Inferior parietal cortex (tissue), 1 donor: ENCODE measurements at regions not wholly inside any gene's neighbourhood (a gene's known extent, or its start where the extent isn't known, plus 50 kb on each side); places are given as distances from the start of the nearest gene placed in this dataset.
"Not testable (repeated sequence)": the region's sequence is repeated elsewhere in the genome, so short reads cannot be mapped to it uniquely, and the experiment has no call there.

Source experiments
- DNase-seq: peaks from one replicate; pipeline ENCODE4 v3.0.0-alpha.2; 2016; ENCODE audit errors: extremely low spot score

DNA sequence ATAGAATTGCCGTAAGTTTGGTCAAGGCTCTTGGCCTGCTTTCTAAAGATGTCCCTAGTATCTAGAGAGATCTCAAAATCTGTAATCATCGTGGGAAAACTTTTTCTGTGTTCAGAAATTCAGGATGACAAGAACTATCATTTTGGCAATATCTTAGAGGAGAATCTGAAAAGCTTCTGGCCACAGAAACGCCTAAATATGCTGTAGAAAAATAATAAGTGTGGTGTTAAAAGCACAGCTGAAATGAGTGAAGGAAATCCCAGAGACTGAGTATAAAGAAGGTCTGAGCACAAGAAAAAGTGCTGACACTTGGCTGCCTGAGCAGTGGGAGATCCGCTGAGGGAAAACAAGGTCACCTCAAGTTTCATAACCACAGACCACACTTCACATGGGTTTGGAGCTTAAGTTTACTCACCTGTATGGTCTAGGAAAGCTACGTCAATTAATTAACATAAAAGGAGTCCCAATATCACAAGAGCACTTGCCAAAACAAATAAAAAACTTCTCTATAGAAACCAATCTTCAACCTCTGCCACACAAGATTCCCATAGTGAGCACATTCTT lies 235.2 kb upstream of the IRF2BP2 start:
- DNase-seq, result no peak

DNA sequence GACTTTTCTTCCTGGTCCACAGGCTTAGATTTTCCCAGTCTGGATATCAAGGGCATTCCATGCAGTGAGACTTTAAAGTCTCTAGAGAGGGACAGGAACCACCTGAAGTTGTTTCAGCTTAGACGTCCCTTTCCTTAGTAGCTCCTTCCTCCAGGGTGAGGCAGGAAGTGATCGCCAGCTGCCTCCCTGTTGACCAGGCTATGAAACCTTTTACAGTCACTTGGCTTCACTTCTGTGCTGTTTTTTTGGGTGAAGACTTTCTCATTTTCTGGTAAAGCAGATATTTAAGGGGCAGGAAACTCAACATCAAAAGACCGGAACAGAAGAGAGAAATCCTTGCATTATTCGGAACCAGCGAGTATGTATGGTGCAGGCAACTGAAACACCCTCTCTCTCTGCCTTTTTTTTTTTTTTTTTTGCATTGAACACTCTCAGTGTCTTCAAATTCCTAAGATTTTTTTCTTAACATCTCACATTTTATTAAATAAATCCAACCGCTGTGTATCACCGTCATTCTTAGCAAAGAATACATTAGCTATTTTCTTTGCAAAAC lies 234.6 kb upstream of the IRF2BP2 start:
- DNase-seq, result no peak

DNA sequence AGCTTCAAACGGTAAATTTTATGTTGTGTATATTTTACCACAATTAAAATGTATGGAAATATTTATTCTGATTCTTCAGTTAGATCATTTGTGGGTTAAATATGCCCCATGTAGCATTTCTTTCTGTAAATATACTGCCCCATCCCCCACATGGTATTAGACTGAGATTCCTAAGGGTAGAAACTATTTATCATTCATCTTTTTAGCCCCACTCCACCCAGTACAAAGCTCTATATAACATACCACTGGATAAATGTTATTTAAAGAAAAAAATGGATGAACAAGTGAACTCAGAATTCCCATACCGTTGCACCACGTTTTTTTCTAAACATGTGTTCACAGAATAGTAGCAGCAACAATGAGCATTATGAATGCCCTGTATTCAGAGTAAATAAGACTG lies 234.0 kb upstream of the IRF2BP2 start:
- DNase-seq, result no peak

DNA sequence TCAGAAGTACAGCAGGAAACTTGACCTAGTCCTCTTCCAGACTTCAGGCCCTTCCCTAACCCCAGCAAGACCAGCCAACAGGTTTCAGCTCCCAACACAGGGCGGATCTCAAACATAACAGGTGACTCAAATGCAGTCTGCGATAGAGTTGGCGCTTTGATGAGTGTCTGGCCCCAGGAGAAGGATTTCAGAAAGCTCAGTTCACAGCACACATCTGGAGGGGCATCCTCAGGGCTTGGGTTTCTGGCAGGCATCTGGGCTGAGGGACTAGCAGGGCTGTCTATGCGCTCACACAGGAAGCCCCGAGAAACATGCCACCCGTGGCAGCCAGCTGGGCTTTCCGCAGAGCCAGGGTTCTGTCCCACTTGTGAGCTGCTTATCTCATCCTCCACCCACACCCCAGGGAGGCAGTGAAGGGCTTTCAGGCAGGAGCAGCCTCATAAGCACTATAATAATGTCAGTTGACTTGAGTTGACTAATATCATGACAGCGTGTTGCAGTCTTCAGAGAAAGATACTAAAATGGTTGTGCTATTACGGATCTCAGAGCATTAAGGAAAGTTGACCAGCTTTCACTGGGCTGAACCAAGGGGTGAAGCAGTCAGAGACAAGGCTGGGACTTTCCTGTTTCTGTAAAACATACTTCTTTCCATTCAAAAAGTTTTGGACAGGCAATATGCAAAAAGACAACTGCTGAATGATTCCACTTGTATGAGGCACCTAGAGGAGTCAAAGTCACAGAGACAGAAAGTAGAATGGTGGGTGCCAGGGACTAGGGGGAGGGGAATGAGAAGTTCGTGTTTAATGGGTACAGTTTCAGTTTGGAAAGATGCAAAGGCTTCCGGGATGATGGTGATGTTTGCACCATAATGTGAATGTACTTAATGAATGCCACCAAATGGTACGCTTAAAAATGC lies 233.0 kb upstream of the IRF2BP2 start:
- DNase-seq, result no peak

DNA sequence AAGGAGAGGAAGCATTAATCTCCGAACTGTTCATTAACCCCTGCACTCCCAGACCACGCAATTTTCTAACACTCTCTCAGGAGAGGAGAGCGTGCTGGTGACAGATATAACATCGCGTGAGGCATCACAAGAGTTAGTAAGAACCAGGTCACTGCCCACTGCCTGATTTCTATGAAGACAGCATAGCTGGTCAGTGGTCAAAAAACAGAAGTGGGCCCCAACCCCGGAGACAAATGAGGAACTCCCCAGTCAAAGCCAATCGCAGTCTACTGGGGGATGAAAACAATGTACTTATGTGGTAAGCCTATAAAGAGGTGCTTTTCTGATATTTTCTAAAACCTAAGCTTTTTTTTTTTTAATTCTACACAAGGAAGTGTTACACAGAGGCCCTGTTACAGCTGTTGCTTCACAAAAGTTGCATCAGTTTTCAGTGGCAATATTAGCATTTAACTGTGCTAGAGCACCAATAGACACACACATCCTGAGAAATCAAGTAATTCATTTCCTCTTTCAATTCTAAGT lies 231.8 kb upstream of the IRF2BP2 start:
- DNase-seq, result no peak

DNA sequence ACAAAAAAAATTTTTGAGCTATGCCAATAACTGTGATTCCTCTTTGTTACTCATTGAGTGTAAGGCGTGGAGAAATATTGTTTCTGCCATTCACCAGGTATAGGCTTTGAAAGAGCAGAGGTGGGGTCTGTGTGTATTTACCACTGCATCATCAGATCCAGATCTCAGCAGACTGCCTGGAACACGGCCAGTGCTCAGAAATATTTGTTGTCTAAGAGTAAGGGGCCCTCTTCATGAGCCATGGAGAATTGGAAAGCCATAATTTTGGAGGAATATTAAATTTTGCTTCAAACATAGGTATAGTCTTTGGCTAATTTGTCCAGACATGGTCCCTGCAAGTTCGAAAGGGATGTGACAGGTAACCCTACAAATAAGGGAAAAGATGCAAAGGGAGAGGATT lies 231.3 kb upstream of the IRF2BP2 start:
- no peak for DNase-seq

DNA sequence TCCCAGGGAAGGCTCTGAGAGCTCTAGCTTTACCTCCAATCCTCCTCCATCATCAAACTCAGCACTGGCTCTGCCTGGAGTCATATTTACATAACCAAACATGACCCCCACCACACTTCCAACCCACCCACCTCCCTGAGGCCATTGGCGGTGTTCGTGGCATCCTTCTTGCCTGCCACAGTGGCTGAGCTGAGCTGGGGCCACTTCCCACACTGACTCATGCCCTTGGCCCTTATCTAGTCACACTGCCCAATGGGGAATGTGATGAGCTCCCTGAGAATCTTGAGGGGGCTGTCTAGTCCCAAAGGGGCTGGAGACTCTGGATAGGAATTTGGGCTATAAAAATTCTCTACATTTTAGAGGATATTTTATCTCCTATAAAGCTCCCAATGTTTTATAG lies 230.9 kb upstream of the IRF2BP2 start:
- no peak for DNase-seq

DNA sequence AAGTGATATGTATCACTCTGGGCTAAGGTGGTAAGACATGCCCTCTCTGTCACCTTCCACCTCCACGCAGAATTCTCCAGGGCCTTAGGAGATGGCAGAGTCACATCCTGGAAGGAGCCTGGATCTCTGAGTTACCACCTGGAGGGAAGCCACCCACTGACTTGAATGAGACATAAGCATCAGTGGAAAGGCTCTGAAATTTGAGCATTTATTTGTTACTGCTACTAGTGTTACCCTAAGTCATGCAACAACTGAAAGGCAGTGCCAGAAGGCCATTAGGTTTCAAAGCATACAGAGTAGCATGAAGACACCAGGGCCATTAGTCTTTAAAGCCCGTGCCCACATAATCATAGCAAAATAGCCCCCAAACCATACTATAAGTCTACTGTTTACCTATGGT lies 230.3 kb upstream of the IRF2BP2 start:
- no peak for DNase-seq

DNA sequence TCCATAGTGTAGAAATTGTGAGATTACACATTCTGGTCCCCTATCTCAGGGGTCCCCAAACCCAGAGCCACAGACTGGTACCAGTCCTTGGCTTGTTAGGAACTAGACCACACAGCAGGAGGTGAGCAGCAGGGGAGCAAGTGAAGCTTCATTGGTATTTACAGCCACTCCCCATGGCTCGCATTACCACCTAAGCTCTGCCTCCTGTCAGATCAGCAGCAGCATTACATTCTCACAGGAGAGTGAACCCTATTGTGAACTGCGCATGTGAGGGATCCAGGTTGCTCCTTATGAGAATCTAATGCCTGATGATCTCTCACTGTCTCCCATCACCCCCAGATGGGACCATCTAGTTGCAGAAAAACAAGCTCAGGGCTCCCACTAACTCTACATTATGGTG lies 229.7 kb upstream of the IRF2BP2 start:
- no peak for DNase-seq

DNA sequence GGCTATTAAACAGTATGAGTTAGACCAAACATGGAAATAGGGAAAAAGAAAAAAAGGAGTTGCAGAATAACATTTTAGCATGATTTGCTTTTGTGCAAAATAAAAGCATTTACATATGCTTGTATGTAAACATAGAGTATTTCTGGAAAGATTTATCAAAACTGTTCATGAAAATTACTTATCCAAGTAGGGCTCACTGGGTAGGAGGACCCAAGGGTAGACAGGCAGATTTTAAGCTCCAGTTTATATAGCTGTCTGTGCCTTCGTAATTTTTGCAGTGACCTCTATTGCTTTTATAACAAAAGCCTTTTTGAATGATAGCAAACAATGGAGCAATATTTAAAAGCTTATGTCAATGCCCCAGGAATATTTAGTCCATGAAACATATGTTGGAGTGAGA lies 228.8 kb upstream of the IRF2BP2 start:
- no peak for DNase-seq

DNA sequence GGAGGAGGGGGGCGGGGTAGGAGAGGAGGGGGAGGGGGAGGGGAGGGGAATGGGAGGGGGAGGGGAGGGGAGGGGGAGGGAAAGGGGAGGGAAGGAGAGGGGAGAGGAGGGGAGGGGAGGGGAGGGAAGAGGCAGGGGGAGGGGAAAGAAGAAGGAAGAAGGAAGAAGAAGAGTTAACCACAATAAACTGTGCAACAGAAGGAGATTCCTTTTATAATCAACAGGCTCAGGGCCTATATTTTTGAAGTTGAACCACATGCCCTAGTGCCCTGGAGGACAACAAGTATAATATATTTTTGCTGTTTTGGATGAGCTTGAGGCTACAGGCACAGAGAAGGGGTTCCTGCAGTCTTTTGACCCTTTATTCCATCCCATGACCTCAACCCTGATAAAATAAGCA lies 228.2 kb upstream of the IRF2BP2 start:
- no peak for DNase-seq

DNA sequence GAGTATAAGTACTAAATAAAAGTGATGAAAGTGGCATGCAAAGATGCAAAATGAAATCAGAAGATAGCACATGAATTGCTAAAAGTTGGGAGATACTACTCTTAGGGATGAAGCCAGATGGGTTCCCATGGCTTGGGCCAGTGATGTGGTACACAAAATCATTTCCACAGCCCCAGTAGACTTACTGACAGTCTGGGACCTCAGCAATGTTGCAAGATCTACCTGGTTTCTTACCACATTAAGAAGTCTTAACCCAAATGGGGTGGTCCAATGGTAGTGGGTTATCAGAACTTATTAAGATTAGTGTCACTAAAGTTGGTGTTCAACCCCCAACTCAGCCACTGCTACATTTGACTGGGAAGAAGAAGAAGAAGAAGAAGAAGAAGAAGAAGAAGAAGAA lies 227.7 kb upstream of the IRF2BP2 start:
- no peak for DNase-seq

DNA sequence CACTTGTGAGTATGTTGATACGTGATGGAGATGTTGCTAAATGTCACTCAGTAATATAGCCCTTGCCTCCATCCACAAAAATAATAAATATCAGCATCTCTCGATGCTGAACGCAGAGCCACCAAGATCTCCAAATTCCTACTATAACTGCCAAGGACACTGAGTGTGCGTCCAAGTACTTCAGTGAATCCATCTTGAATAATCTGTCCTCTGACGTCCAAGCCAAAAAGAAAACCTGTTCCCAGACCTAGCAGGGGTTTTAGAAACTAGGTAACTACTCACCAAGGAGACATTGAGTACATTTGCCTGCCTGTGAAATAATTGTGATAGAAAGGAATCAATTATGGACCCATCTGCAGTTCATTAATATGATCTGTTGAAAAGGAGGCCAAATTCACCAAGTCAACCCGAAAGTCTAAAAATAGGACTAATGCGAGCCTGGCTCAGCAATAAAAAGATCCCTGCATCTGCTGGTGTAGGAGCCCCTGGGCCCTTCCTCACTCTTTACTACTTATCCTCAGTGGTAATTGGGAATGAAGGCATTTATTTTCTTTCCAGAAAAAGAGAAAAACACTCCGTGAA lies 226.9 kb upstream of the IRF2BP2 start:
- DNase-seq, result no peak

DNA sequence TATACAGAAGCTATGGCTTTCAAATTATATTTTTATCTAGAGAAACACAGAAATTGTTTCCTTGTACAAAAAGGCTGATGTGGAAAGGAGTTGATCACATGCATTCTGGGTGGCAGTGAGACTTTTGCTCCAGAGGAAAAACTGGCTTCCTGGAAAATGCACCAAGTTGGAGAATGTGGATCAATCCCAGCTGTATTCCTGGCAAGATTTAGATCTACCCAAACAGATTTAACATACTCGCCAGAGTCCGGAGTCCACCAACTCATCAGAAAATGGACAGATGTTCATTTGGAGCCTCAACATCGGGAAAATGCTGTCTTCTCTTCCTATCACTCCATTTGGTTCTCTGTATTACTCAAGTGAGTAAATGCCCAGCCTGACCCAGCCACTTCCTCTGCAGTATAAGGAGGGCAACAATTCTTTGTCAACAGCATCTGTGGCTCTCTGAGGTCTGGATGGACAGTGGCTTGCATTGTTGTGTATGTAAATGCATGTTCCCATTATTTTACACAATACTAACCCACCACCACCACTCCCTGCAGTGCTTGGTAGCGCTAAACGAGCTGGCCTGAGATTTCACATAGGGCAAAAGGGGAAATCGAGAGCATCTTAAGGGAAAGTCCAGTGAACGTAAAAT lies 226.2 kb upstream of the IRF2BP2 start:
- peak; percentile 68 for DNase-seq

DNA sequence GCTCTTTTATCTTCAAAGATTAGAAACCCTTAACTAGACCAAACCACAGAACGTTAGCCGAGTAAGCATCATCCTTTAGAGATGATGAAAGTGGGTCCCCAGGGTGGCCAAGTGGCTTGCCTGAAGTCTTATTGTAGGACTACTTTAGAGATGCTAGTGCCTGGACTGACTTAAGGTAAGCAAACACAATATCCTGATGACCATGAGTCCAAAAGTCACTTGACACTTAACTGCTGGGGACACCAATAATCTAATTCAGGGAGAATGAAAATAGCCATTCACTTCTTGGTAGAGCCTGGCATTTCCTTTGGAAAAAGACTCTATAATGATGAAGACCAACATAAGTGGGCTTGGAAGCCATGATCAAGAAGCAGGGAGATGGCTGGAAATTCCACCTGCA lies 225.3 kb upstream of the IRF2BP2 start:
- no peak for DNase-seq

DNA sequence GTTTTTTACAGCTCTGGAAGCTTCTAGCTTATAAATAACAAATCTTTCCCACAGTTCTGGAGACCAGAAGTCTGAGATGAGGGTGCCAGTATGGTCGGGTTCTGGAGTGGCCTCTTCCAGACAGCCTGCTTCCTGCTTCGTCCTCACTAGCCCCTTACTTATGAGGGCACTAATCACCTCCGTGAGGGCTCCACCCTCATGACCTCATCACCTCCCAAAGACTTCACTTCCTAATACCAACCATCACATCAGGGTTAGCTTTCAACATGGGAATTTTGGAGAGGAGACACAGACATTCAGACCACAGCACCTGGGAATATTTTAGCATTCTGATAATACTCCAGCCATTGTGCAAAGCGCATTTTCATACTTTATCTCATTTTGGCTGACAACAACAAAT lies 223.7 kb upstream of the IRF2BP2 start:
- no peak for DNase-seq

DNA sequence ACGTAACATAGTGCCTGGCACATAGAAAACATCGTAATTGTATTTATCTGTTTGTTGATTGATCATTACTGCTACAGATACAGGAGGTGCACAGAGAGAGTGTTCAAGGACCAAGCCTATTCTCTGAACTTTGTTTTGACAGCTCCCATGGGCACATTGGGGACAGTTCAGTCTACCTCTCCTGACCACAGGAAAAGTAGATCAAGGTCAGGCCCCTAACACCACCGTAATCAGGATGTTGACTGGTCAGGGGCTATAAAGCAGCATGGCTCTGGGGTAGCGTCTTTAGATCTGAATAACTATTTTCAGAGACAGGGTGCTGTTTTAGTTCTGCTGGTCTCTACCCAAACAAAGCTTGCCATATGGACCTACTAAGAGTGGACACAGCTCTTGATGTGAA lies 223.1 kb upstream of the IRF2BP2 start:
- no peak for DNase-seq

DNA sequence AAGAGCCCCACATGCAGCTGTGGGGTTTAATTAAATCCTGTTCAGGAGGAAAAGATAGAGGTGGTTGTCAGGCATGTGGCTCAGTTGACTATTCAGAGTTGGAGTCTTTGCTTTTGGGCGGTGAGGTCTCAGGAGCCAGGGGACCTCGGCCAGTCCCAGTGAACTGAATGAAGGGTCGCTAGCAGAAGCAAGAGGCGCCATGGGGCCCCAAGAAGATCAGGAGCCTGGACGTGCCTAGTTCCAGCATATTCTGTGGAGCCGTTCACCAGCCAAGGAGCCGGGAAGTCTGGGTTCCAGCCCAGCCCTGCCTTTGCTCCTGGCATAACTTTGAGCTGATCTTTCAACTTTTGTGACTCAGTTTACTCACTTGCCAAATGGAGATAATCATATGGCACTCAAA lies 217.7 kb upstream of the IRF2BP2 start:
- no peak for DNase-seq

DNA sequence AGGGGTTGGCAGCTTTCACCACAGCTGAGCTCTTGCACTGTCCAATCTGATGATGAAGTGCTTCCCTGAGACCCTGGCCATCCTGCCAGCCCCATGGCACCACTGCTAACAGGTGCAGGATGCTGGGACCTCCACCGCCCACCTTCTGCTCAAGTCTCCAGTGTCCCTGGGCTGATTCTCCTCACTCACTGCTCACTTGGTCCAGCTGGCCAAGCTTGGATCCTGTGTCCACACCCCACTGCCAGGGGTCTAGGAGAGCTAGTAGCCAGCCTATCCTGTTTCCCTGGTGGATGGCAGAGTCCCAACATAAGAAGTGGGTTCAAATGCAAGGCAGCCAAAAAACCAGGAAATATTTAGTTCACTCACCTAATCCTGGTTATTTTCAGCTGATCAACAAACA lies 217.2 kb upstream of the IRF2BP2 start:
- DNase-seq, result no peak

DNA sequence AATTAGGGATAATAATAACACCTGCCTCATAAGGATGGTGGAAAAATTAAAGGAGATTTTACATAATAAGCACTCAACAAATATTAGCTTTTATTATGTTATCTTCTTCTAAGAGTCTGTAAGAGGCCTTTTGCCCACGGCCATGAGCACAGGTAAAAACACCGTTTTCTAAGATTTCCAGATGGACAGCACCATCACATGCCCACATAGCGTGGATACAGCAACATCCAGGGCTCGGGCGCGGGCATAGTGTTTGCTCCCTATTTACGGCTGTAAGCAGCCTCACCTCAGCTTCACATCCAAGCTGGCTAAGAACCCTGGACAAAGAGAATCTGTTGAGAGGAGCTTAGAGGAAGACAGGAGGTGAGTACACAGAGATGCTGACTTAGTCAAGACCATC lies 216.4 kb upstream of the IRF2BP2 start:
- no peak for DNase-seq

DNA sequence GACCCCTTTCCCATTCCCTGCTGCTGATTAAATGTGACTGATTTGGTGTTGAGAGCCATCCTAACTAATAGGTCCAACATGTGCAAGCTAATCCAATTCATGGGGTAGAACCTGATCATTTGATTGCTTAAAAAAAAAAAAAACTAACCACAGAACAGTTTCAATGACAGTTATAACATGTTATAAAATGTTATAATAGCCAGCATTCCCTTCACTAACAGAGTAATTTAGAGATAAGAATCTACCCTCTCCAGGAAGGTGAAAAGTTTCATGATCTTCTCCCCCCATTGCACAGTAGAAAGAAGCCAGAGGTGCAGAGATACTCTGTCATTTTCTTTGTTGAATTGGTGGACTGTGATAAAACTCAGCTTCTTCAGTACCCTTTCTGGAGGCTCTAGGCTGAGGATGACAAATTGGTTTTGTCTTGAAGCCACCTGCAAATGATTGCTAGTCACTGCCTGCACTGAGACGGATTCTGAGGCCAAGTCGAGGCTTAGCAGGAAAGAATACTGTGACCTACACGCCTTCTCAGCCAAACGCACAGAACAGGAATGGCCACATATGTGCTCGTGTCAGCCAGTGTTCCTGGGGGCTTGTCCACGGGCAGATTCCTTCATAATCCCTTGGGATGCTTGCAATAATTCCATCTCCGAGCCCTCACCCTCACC lies 215.7 kb upstream of the IRF2BP2 start:
- DNase-seq, result no peak

DNA sequence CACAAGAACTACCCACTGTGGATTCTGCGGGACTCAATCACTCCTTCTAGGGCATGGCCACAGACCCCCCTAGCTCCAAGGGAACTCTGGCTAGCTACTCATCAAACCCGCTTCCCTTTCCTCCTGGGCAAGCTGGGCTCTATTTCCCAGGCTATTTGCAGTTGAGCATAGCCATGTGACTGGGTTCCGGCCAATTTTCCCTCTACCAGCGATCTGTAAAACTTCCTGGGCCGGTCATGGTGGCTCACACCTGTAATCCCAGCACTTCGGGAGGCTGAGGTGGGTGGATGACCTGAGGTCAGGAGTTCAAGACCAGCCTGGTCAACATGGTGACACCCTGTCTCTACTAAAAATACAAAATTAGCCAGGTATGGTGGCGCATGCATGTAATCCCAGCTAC lies 214.9 kb upstream of the IRF2BP2 start:
- not testable (repeated sequence) for DNase-seq
